CD14-positive monocyte (primary cell): ENCODE measurements at regions not wholly inside any gene's neighbourhood (a gene's known extent, or its start where the extent isn't known, plus 50 kb on each side); places are given as distances from the start of the nearest gene placed in this dataset.

Experiments used
- DNase-seq, 3 donors: peaks; one replicate each; pipeline ENCODE4 v3.0.0-alpha.2; 2011 to 2022
- H2AFZ ChIP-seq: 2 replicates; pipeline ENCODE4 v1.6.0; 2012; ENCODE audit warnings: mild to moderate bottlenecking, low read depth, low read length, inconsistent platforms; ENCODE audit not compliant: insufficient read depth, poor library complexity, severe bottlenecking
- H3K27ac ChIP-seq, 2 donors: 1 replicate in 1 of 2; 2 replicates in 1 of 2; pipeline ENCODE4 v1.5.1; 2012 to 2013; ENCODE audit warnings: low read length in 2 of 2, control low read depth in 1 of 2, inconsistent platforms in 1 of 2, low read depth in 1 of 2, mild to moderate bottlenecking in 1 of 2
- H3K27me3 ChIP-seq, 2 donors: one replicate each; pipeline versions ENCODE4 v1.6.0 to v1.6.1; 2011 to 2013; ENCODE audit warnings: low read length in 2 of 2; ENCODE audit not compliant: control insufficient read depth in 2 of 2, insufficient read depth in 2 of 2
- H3K36me3 ChIP-seq, 2 donors: replicated peaks in 1 of 2; 1 replicate in 1 of 2; 2 replicates in 1 of 2; pipeline versions ENCODE4 v1.5.1 to v1.6.1; 2012 to 2013; ENCODE audit warnings: low read length in 2 of 2, control low read depth in 1 of 2, inconsistent platforms in 1 of 2, mild to moderate bottlenecking in 1 of 2; ENCODE audit not compliant: insufficient read depth in 2 of 2, control insufficient read depth in 1 of 2
- H3K4me1 ChIP-seq, 2 donors: 1 replicate in 1 of 2; 2 replicates in 1 of 2; pipeline versions ENCODE4 v1.5.1 to v1.6.1; 2012 to 2013; ENCODE audit warnings: low read length in 2 of 2, control low read depth in 1 of 2, inconsistent platforms in 1 of 2, mild to moderate bottlenecking in 1 of 2, moderate library complexity in 1 of 2; ENCODE audit not compliant: insufficient read depth in 2 of 2, control insufficient read depth in 1 of 2
- H3K4me2 ChIP-seq: replicated peaks from 2 replicates; pipeline ENCODE3; 2012; ENCODE audit warnings: low read length, moderate library complexity, mild to moderate bottlenecking; ENCODE audit not compliant: poor library complexity, severe bottlenecking; ENCODE audit errors: extremely low read depth
- H3K4me3 ChIP-seq, 3 experiments: fragments of 200-600 bp in 1 of 3; sonication (generic) in 1 of 3; replicated peaks in 1 of 3; 1 replicate in 2 of 3; 2 replicates in 1 of 3; pipeline ENCODE4 v1.5.1; 2011 to 2013; ENCODE audit warnings: low read length in 3 of 3, mild to moderate bottlenecking in 3 of 3, control low read depth in 2 of 3, low read depth in 2 of 3, inconsistent platforms in 1 of 3, moderate library complexity in 1 of 3
- H3K79me2 ChIP-seq: 2 replicates; pipeline ENCODE4 v1.6.0; 2012; ENCODE audit warnings: mild to moderate bottlenecking, control low read depth, inconsistent platforms, low read length, moderate library complexity; ENCODE audit not compliant: insufficient read depth
- H3K9ac ChIP-seq: 2 replicates; pipeline ENCODE4 v1.6.0; 2017; ENCODE audit warnings: low read length, mild to moderate bottlenecking; ENCODE audit not compliant: insufficient read depth, poor library complexity, severe bottlenecking
- H3K9me3 ChIP-seq, 2 donors: replicated peaks in 1 of 2; 1 replicate in 1 of 2; 2 replicates in 1 of 2; pipeline versions ENCODE4 v1.5.1 to v1.6.1; 2012 to 2013; ENCODE audit warnings: low read length in 2 of 2, control low read depth in 1 of 2; ENCODE audit not compliant: control insufficient read depth in 1 of 2, insufficient read depth in 1 of 2
- H4K20me1 ChIP-seq: 2 replicates; pipeline ENCODE4 v1.6.0; 2012; ENCODE audit warnings: mild to moderate bottlenecking, low read length, control low read depth, moderate library complexity; ENCODE audit not compliant: insufficient read depth
- H3K27ac Mint-ChIP-seq, 7 donors: one replicate each; pipeline ENCODE4 v1.8.0; 2020; ENCODE audit warnings: mild to moderate bottlenecking in 7 of 7, mixed read lengths in 7 of 7, moderate library complexity in 6 of 7, inconsistent platforms in 2 of 7
- H3K27me3 Mint-ChIP-seq, 3 donors: one replicate each; pipeline ENCODE4 v1.8.0; 2021 to 2022; ENCODE audit warnings: low read depth in 3 of 3, mild to moderate bottlenecking in 3 of 3, mixed read lengths in 3 of 3, moderate library complexity in 3 of 3, inconsistent platforms in 1 of 3
- H3K36me3 Mint-ChIP-seq, 2 donors: one replicate each; pipeline ENCODE4 v1.8.0; 2020; ENCODE audit warnings: mixed read lengths in 2 of 2, inconsistent platforms in 1 of 2, mild to moderate bottlenecking in 1 of 2
- H3K4me1 Mint-ChIP-seq: one replicate; pipeline ENCODE4 v1.8.0; 2020; ENCODE audit warnings: mild to moderate bottlenecking, mixed read lengths
- H3K4me3 Mint-ChIP-seq, 2 donors: one replicate each; pipeline ENCODE4 v1.8.0; 2020; ENCODE audit warnings: mild to moderate bottlenecking in 2 of 2, mixed read lengths in 2 of 2, moderate library complexity in 1 of 2
- H3K9me3 Mint-ChIP-seq, 7 donors: one replicate each; pipeline ENCODE4 v1.8.0; 2020 to 2022; ENCODE audit warnings: mixed read lengths in 7 of 7, mild to moderate bottlenecking in 6 of 7, moderate library complexity in 6 of 7, inconsistent platforms in 2 of 7
- whole genome bisulfite sequencing: methylation state at CpG from one replicate; pipeline ENCODE4 v1.1.5; 2013; ENCODE audit warnings: missing lambda C conversion rate; ENCODE audit not compliant: insufficient coverage; 5-methylcytosine and 5-hydroxymethylcytosine counted together
- intact Hi-C, 2 donors: fragments of 100-400 bp; cut with micrococcal nuclease; formaldehyde crosslinking; loops; one replicate each; pipeline versions ENCODE4 v1.15.0 to v1.15.1; 2023
- TF ChIP-seq, protein P1 (sequence below): fragments of 200-600 bp; IDR thresholded peaks from one replicate; pipeline ENCODE4 v1.8.0; 2022; ENCODE audit warnings: antibody characterized with exemption, mild to moderate bottlenecking

GRCh38 chr12:126935435-126935834 lies 1331.5 kb upstream of the TMEM132C start:
- Mint-ChIP-seq H3K9me3 (peaks cover 0 to 2% (median 0%) of the 10 kb centered on the region in 7 donors), H3K27ac (no peak overlapping the region), H3K27me3 (peaks cover 0 to 2% (median 0%) of the 10 kb centered on the region in 3 donors), H3K4me1 (peaks cover 2% of the 10 kb centered on the region), H3K36me3 (no peaks in the 10 kb centered on the region), H3K4me3 (no peak overlapping the region)
- Histone ChIP-seq H3K9me3 (no peaks in the 10 kb centered on the region), H2AFZ (no peak overlapping the region), H3K79me2 (no peaks in the 10 kb centered on the region), H3K4me3 (no peak overlapping the region), H3K4me1 (no peaks in the 10 kb centered on the region), H3K27ac (no peak overlapping the region), H4K20me1 (no peaks in the 10 kb centered on the region), H3K4me2 (no peak overlapping the region), H3K36me3 (no peaks in the 10 kb centered on the region), H3K27me3 (no peaks in the 10 kb centered on the region), H3K9ac (no peak overlapping the region)
- DNase-seq, result no peak
- TF ChIP-seq, protein P1, sequence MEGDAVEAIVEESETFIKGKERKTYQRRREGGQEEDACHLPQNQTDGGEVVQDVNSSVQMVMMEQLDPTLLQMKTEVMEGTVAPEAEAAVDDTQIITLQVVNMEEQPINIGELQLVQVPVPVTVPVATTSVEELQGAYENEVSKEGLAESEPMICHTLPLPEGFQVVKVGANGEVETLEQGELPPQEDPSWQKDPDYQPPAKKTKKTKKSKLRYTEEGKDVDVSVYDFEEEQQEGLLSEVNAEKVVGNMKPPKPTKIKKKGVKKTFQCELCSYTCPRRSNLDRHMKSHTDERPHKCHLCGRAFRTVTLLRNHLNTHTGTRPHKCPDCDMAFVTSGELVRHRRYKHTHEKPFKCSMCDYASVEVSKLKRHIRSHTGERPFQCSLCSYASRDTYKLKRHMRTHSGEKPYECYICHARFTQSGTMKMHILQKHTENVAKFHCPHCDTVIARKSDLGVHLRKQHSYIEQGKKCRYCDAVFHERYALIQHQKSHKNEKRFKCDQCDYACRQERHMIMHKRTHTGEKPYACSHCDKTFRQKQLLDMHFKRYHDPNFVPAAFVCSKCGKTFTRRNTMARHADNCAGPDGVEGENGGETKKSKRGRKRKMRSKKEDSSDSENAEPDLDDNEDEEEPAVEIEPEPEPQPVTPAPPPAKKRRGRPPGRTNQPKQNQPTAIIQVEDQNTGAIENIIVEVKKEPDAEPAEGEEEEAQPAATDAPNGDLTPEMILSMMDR, result no peak
- intact Hi-C loops, result no loop called here
- whole genome bisulfite sequencing, result 94% methylated on average over 2 of the region's 4 CpGs

- H3K4me1 ChIP-seq, result no peaks in the 10 kb centered on the region
- no peak for DNase-seq
- H3K4me2 ChIP-seq, result no peak overlapping the region
- TF ChIP-seq, protein P1, result no peak
- no peak overlapping the region for H3K9ac ChIP-seq
- Mint-ChIP-seq H3K27ac (no peak overlapping the region), H3K36me3 (no peaks in the 10 kb centered on the region), H3K9me3 (peaks cover 0 to 2% (median 0%) of the 10 kb centered on the region in 7 donors), H3K27me3 (peaks cover 0 to 2% (median 0%) of the 10 kb centered on the region in 3 donors), H3K4me3 (peak overlapping the region in 1 of 2 donors; percentile 2), H3K4me1 (peaks cover 2% of the 10 kb centered on the region)
- no peaks in the 10 kb centered on the region for H4K20me1 ChIP-seq
- intact Hi-C loops, result no loop called here
- H3K9me3 ChIP-seq, result no peaks in the 10 kb centered on the region
- H3K27me3 ChIP-seq, result no peaks in the 10 kb centered on the region
- 24% methylated on average over 8 of the region's 11 CpGs for WGBS
- no peak overlapping the region for H2AFZ ChIP-seq
- no peak overlapping the region for H3K27ac ChIP-seq
- H3K4me3 ChIP-seq, result no peak overlapping the region
- H3K36me3 ChIP-seq, result no peaks in the 10 kb centered on the region
- H3K79me2 ChIP-seq, result no peaks in the 10 kb centered on the region
Measured at GRCh38 chr12:126936181-126936851, 1330.7 kb upstream of the TMEM132C start.
